ENCODE measurements at regions not wholly inside any gene's neighbourhood (a gene's known extent, or its start where the extent isn't known, plus 50 kb on each side); places are given as distances from the start of the nearest gene placed in this dataset.

DNA sequence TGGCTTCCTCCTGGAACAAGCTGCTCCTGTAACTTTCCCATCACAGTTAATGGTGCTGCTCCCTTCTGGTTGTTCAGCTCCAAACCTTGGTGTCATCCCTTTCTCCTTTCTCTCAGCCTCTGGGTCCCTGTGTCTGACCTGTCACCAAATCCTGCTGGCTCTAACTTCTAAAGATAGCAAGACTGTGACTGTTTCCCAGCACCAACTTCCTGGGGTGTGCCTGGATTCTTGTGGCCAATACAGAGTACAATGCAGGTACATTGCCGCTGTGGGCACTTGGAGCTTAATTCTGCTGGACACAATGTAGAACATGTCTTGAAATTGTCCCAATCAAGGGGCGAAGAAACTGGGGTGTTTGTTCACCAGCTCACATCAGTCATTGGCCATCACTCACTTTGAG is 156.7 kb upstream of the CSF3R start:
- no peak for DNase-seq

DNA sequence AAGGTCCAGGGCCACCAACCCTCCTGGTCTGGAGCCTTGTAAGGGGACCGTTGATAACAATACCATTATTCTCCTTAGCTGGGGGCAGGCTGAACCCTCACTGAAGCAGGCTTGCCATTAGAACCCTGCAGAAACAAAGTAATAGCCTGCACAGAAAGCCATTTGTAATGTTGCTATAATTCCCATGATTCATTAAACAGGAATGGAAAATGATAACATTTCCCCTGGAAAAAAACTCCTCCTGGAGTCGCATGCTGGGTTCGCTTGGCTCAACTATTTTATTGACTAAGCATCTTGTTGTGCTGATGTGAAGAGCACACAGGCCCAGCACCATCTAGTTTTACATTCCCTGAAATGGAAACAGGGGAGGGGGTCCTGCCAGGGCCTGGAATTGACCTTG is 155.6 kb upstream of the CSF3R start:
- no peak for DNase-seq

DNA sequence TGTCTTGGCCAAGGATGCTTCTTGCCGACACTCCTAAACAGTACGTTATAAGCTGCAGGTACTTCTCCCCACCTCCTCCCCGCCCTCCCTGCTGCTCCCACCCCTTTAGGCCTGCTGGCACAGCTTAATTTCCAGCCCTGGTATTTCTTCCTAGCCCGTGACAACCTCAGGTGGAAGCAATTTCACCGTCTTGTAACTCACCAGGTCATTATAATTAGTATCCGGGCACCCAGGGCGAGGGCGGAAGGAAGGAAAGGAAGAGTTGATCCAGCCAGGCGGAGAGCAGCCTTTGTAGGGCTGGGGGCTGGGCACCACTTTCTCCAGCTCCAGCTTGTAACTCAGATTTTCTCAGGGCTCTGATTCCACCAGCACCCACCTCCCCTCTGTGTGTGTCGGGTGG is 153.5 kb upstream of the CSF3R start:
- DNase-seq: no peak

DNA sequence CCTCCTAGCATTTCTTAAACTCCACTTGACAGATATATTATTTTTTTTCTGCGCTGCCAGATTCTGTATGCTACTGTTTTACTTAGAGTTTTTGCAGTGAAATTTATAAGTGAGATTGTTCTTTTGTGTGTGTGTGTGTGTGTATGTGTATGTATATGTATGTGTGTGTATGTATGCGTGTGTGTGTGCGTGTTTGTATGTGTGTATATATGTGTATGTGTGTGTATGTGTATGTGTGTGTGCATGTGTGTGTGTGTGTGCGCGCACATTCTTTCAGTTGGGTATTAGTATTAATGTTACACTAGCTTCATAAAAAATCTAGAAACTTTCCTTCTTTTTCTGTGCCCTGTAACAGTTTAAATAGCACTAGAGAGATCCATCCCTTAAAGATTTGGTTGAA is 152.6 kb upstream of the CSF3R start:
- DNase-seq: no peak

DNA sequence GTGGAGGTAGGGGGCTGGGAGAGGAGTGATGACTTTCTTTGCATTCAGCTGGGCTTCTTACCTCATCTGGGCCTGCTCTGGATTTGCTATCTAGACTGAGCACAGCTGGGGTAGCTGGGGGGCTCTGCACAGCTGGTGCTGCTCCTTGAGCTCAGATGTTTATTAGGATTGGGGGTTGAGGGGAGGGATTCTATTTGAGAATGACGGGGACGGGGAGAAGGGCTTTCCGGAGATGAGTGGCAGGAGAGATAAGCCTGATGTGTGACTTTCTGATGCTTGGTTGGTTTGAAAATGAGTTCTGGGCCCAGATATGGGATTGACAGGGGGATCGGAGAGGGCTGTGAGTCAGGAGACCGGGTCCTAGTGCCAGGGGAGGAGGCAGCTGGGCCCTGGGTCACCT is 146.1 kb upstream of the CSF3R start:
- DNase-seq: no peak

DNA sequence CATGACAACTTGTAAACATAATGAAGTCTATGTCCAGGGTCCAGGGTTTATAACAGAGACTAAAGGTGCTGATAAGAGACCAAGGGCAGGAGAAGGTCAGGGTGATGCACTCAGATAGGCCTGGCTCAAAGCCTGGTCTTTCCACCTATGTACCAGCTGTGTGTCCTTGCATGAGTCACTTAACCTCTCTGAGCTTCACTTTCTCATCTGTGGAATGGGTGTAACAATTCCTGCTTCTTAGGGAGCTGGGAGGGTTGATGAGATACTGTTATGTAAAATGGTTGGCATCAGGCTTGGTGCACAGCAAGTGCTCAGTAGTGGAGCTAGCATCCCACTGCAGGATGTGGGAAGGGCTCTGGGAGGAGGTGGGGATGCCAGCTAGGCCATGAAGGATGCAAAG is 143.7 kb upstream of the CSF3R start:
- DNase-seq: no peak

DNA sequence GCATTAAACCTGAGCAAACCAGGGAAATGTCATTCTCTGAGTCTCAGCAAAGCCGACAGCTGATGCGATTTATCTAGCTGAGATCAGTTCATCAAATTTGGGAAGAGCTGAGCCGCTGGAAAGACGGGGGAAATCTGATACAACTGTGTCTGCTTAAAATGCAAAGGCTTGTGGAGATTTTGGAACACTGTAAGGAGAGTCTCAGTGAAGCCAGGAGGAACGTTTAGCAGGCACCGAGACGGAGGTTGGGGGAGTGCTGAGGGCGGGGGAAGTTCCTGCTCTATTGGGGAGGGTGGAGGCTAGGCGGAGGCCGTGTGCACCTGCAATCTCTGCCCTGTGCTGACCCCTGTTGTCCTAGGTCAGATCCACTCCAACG is 143.2 kb upstream of the CSF3R start:
- no peak for DNase-seq

DNA sequence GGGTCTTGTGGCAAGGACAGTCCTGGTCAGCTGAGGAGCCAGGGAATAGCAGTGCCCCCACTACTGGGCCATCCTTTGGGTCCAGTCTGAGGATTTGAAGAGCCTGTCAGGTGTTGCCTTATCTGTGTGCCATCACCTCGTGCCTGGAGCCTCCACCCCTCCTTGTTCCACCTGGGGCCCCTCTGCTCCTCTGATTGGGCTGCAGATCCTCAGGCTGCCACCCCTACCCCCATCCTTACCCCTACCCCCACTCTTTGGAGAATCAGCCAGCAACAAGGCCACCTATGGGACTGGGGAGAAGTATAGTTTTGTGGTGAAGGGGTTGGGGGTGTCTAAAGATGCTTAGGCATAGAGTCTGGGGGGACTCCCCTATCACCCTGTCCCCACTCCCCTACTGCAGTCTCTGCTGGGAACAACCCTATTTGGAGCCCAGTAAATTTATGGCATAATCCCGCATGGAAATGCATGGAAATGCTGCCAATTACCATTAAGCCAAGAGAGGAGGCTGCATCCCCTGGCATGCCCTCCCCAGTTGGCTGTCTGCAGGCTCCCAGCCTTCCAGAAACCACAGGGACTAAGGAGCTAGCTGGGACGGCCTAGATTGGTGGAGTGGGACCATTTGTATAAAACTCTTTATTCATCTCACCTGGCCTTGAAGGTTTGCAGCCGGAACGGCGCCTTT is 142.7 kb upstream of the CSF3R start:
- no peak for DNase-seq

DNA sequence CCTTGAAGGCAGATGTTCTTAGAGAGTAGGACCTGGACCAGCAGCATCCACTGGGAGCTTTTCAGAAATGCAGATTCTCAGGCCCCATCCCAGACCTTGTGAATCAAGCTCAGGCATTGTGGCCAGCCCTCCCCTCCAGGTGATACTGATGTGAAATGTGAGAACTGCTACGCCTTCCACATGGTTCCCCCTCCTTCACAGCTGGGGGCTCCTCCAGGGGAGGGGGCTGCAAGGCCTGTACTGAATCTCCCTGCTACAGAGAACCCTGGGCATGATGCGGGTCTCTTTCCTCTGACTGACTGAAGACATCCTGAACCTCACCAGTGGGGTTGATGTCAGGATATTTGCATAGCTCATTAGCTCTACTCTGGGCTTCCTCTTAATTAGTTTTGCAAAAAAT is 141.8 kb upstream of the CSF3R start:
- no peak for DNase-seq

DNA sequence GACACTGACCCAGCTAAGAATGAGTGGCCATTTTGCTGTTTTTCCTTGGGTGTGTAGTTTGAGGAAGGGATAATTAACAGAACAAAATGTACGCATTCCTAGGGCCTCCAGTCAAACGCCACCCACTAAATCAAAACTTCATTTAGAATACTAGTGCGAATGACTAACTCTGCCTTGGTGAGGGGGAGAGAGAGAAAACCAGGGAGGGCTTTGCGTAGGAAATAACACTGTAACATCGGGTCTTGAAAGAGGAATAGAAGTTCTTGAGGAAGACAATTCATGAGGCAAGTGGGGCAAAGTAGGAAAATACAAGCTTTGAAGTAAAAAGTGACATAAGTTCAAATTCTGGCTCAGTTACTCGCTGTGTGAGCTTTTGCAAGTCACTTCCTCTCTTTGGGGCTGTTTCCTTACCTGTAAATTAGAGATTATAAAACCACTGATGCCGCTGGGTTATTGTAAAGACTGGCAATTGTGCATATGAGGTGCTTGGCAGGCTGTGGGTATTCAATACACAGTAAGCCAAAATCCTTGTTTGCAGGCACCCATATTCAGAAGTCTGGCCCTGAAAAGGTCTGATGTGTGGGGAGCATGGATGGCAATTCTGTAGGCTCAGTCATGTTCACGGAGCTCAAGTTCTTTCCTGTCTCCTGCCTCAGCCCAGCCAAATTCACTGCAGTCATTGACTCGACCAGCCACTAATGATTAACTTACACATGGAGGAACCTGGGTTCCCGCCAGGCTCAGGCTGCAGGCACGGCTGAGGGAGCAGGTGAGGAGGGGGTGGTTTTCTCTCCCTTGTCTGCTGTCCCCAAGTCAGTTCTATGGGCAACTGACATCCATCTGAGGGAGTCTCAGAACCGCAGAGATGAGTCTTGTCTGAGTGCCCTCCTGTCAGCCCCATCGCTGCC is 140.3 kb upstream of the CSF3R start:
- no peak for DNase-seq

DNA sequence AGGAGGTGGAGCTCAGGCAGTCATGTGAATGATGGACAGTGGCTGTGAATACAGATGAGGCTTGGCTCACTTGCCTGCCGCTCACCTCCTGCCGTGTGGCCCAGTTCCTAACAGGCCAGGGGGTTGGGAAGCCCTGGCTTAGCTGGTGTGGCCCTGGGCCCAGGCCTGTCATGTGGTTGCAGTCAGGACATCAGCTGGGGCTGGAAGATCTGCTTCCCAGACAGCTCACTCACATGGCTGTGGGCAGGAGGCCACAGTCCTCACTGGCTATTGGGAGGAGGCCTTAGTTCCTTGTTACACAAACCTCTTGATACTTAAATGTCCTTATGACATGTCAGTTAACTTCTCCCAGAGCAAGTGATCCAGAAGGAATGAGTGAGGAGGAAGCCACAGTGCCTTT is 138.8 kb upstream of the CSF3R start:
- DNase-seq: no peak

DNA sequence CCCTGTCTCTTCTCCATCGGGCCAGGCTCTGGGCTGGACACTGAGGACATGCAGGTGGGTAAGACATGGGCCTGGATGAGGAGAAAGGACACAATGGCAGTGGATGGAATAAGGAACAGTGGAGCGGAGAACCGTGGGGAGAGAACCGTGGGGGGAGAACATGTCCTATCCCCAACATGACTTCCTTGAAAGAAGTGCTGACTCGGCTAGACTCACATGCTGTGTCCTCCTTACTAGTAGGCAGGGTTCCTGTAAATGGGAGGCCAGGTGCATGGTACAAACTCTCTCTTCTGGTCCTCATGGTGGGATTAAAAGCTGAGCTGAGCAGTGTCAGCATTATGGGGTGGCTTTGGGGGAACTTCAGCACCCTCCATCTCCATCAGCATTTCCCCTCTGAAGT is 137.4 kb upstream of the CSF3R start:
- DNase-seq: no peak

DNA sequence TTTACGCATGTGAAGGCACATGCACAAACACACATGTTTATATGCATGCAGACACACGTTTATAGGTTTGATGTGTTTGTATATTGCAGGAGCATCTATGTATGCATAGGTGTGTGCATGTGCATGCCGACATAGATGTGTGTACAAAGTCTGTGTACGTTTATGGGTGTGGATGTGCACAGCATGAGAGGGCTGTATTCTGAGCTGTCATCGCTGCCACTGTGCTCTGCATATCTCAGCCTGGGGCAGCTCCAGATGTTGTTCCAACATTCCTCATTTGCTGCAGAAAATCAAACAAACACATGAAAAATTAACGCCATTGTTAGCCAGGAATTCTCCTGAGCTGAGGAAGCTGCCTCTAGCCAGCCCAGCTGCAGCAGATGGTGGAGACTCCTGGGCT is 132.3 kb upstream of the CSF3R start:
- no peak for DNase-seq

DNA sequence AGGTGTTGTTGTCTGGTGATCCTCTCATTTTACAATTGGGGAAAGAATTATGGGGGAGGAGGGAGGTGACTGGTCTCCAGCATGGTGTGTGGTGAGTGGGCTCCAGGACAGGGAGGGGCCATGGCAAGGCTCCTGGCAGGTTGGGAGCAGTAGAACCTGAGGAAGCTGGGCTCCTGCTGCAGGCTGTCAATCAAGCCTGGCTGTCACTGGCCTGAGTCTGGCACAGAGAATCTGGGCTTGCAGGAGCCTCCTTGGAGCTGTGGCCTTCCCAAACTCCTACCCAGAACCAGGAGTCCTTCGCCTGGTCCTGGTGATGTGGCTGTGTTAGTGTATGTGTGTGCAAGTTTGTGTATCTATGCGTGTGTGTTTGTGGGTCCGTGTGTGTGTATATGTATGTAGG is 131.9 kb upstream of the CSF3R start:
- DNase-seq: no peak

DNA sequence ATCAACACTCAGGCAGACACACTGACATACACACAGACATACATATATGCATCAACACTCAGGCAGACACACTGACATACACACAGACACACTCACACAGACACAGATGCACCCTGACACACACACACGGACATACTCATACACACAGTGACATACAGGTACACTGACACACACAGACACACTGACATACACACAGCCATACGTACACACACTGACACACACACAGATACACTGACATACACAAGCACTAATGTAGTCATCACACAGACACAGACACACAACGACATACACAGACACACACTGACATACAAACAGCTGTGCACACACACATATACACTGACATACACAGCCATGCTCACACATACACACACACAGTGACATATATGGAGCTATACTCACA is 131.0 kb upstream of the CSF3R start:
- DNase-seq: no peak

DNA sequence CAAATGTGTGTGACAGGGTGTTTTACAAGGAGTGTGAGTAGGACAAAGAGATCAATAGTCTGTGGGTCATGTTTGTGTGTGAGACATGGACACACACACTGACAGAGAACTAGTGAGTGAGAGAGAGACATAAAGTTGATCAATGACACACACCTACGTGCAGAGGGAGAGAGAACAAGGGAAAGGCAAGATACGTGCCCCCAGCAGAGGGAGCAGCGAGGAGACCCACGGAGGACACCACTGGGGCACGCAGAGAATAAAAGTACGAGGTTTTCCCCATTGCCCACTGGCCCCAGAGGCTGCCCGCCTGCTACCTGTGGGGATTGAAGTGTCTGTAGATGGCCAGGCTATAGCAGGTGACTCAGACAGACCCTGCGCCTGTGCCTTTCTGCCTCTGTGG is 130.2 kb upstream of the CSF3R start:
- DNase-seq: no peak

DNA sequence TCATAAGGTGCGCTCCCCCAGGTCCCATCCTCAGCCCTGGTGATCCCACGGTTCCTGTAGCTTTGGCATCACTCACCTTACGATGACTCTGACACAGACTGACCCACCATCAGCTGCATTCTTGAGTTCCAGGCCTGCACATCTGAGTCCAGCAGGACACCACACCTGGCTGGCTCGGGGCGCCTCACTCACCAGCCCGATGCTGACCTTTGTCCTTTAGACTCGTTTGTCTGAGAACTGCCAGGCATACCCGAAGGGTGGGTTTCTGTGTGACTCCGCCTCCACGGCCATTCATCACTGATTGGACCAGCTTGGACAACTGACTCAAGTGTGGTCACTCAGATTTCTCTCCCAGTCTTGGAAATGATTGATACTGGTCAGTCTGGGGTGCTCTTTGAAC is 129.4 kb upstream of the CSF3R start:
- DNase-seq: no peak

DNA sequence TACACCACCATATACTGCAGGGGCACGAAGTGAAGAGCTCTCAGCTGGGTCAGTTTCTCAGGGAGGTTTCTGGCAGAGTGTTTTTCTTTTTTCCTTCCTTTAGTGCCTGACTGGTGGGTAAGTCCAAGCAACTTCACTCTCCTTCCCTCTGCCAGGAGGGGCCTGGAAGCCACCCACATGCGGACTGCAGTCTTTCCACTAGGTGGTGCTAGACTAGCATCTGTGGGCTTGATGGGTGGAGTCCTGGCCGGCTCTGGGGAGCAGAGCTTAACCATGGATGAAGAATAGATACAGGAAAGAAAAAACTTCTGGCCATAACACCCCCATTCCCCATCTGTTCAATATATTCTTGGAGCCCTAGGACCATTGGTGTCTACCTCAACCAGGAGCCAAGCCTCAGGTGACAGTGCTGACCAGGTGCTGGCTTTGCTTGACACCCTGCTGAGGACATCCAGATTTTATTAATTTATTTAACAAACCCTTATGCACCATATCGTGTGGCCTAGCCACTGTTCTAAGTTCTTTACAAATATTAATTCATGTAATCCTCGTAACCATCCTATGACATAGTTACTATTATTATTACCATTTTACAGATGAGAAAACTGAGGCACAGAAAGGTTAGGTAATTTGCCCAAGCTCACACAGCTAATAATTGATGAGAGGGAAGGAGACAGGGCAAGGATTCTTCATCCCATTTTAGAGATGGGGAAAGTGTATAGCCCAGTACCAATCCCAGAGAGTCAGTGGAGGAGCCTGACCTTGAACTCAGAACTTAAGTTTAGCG is 126.7 kb upstream of the CSF3R start:
- peak; percentile 54 to 63 for DNase-seq

DNA sequence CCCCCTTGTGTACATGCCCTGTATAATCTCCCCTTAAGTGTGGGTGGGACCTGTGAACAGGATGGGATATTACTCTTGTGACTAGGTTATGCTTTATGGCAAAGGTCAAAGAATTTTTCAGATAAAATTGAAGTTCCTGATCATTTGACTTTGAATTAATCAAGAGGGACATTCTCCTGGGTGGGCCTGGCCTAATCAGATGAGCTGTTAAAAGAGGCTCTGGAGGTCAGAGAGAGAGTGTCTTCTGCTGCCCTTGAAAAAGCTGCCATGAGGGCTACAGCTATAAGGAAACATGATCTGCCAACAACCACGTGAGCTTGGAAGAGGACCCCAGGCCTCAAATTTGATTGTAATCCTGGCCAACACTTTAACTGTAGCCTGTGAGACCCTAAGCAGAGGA is 125.6 kb upstream of the CSF3R start:
- no peak for DNase-seq

DNA sequence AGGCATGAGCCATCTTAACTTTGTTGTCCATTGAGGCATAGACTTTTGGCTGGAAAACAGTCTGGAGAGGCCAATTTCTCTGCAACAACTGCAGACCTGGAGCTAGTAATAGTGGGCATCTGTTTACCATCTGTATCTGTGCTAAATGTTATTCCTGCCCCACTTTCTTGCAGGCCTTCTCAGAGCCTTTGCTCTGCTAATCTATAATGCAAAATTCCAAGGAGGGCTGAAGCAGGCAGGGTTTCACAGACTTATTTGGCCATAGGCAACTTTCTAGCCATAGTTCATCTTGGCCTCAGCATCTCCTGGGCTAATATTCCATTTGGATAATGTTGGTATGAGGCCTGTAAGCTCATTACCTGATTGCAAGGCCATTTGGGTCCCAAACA is 124.5 kb upstream of the CSF3R start:
- DNase-seq: no peak

DNA sequence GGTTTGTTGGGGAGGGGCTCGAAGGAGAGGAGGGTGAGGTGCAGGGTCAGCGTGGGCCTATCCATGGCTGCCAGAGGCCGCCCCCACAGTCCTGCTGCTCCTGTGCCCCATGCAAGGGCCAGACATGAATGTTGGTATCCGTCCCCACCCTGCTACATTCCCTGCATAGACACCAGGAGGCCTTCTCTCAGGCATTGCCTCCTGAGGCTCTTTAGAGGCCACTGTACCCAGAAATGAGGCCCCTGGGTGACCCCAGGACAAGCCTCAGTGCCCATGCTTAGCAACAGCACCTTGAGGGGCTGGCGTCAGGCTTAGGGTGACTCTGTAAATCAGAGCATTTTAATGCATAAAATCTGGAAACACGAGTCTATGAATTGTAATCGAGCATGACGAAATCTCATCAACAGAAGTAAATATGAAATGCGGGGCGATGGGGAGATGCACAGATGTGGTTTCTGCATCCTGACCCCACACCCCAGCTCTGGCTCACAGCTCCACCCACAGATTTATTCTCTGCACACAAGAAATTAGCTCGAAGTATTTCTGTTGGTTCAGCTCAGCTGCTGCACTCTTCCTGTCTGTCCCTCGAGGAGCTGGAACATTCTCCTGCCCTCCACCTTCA is 124.0 kb upstream of the CSF3R start:
- DNase-seq: no peak

DNA sequence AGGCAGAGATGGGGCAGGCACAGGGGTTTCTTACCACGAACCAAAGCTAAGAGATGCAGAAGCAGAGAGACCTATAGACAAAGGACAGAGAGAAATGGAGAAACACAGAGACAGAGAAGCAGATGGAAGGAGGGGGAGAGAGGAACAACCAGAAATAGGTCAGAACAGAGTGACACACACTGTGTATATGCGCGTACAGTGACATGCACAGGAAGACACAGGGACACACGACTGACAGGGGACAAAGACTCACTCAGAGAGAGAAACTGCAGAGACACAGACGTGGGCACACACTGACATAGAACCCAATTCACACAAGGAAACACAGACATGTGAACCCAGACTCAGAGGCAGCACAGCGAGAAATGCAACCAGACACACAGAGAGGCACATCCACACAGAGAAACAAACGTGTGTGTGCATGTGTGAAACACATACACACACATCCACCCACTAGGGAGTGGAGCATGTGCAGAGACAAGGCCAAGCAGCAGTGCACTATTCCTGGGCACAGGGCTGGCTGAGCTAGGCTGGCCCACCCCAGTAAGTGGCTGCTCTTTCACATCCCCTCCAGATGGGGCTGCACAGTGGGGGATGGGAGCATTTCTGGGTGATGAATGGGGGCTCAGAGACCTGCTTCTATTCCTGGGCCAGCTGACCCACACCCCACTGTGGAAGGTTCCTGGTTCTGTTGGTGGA is 123.4 kb upstream of the CSF3R start:
- no peak for DNase-seq

DNA sequence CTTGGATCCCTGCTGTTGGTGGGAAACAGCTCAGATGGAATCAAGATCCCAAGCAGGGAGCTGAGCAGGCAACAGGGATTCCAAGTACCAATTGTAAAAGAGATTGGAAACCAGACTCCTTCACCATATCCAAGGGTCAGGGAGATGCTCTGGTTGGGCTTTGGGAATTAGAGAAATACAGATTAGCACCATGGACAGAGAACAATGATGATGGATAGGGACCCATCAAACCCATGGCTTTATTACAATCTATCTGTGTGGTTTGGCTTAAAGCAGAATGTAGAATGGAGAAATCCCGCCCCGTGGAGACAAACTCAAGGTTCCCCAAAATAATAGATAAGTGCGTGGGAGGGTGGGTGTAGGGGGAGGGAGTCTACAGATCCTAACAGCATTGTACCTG is 120.7 kb upstream of the CSF3R start:
- no peak for DNase-seq

All from activated CD4-positive, alpha-beta T cell treated with anti-CD3 and anti-CD28 coated beads, Interleukin-2, amount 50 U/mL, for 48 hours (primary cell).